NCI-H526 (cell line): ENCODE measurements at regions not wholly inside any gene's neighbourhood (a gene's known extent, or its start where the extent isn't known, plus 50 kb on each side); places are given as distances from the start of the nearest gene placed in this dataset.
"Not testable (repeated sequence)": the region's sequence is repeated elsewhere in the genome, so short reads cannot be mapped to it uniquely, and the experiment has no call there.

Source experiments
- DNase-seq, 2 experiments: peaks; one replicate each; lab custom pipeline; 2025; lab: John Stamatoyannopoulos, UW

DNA sequence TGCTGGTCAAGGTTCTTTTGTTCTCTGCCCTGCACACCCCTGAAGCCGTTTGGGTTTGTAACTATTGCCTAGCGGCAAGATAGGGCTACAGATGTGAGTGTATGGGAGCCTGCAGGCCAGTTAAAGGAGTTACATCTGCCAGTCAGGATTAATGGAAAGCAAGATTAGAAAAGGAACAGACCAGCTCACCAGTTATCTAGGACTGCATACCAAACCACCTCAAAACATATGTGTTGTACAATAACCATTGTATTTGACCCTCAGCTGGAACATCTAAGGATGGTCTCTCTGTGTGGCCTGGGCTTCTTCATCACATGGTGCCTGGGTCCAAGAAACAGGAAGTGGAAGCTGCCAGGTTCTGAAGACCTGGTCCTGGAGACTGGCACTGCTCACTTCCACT is 52.5 kb upstream of the FBXO28 start:
- no peak for DNase-seq

GRCh38 chr1:224059897-224060427 is 53.9 kb upstream of the FBXO28 start:
- DNase-seq: no peak

DNA sequence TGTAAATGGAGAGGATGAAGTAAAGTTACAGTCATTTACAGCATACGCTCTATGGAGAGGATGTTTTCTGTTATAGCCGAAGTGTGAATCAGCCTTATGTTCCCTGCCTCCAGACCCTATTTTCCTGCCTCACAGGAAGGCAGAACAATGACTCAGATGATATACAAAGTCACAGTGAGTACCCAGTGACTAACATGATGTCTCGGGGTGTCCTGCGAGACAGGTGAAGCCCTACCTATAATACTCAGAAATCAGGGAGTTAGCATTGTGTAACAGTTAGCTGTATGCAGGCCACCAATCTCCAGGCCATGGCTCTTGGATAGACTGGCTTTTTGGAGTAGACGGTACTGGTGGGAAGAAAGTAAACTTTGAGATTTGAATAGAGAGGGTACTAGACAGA is 55.6 kb upstream of the FBXO28 start:
- no peak for DNase-seq

DNA sequence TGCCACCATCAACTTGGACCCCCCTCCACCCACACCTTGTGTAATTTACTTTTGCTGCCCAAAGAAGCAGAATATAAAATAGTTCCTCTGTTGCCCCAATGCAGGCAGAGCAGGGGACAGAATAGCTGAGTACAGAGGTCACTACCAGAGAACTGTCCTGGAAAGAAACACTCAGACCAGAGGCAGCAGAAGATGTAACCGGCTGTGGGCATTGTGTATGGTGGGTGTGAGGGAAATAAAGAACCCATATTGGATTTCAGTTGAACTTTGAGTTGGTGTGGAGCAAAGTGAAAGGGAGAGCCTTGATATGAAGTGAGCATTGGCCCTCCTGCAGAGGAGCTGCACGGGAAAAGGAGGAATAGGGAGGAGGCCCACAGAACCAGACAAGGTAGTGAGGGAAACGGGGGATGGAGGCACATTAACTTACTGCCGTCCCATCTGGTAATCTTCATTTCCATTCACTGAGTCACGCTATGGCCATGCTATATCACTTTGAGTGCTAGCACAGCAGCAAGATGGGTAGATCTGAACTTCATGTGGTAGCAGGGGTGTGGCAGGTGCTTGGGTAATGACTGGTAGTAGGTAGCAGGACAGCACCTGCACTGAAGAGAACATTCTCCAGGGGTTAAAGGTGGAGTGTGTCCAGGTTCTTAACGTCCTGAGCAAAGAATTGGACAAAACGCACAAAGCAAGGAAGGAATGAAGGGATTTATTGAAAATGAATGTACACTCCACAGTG is 56.3 kb upstream of the FBXO28 start:
- no peak for DNase-seq

DNA sequence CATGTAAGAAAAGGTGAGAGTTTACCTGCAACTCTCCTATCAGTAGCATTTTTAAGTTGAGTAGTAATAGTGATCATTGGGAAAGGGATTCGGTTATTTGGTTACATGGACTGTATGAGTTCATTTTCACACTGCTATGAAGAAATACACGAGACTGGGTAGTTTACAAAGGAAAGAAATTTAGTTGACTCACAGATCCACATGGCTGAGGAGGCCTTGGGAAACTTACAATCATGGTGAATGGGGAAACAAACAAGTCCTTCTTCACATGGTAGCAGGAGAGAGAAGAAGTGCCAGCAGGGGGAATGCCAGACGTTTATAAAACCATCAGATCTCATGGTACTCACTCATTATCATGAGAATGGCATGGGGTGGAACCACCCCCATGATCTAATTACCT is 59.3 kb upstream of the FBXO28 start:
- no peak for DNase-seq

DNA sequence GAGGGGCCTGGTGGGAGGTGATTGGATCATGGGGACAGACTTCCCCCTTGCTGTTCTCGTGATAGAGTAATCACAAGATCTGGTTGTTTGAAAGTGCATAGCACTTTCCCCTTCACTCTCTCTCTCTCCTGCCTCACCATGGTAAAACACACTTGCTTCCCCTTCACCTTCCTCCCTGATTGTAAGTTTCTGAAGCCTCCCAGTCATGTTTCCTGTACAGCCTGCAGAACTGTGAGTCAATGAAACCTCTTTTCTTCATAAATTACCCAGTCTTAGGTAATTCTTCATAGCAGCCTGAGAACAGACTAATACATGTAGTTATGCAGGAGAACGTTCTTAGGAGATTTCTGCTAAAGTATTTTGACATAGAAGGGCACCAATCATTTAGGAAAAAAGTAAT is 59.9 kb upstream of the FBXO28 start:
- DNase-seq: no peak

DNA sequence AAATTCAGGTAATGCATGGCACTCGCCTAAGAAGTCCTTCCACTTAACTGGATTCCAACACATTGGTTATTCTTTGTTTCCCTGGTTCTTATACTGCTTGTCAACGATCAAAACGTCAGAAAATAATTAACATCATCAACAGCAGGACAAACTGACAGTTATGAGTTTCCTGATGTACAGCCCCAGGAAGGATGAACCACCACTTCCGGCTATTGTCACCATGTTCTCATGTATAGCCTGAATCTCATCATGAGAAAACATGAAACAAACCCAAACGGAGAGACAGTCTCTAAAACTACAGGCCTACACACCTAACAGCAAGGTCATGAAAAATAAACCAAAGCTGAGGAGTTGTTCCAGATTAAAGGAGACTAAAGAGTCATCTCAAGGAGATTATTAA is 60.5 kb upstream of the FBXO28 start:
- no peak for DNase-seq

DNA sequence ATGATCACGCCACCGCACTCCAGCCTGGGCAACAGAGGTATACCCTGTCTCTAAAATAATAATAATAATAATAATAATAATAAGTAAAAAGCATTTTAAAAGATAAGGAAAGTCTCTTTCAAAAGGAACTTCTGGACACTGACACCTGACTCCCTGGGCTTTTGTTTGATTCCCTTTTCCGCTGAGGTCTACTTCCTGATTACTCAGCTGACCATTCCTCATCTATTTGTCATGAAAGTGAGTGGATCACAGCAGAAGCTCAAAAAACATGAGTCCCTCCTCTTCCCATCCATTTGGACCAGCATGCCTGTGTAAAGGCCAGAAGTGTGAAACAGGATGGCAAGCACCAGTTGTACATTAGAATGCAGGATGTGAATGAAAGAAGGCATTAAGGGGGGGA is 61.1 kb upstream of the FBXO28 start:
- no peak for DNase-seq

GRCh38 chr1:224051782-224052181 is 62.1 kb upstream of the FBXO28 start:
- DNase-seq: not testable (repeated sequence)

GRCh38 chr1:224051086-224051406 is 62.9 kb upstream of the FBXO28 start:
- no peak for DNase-seq

GRCh38 chr1:224047538-224047937 is 66.4 kb upstream of the FBXO28 start:
- DNase-seq: no peak

DNA sequence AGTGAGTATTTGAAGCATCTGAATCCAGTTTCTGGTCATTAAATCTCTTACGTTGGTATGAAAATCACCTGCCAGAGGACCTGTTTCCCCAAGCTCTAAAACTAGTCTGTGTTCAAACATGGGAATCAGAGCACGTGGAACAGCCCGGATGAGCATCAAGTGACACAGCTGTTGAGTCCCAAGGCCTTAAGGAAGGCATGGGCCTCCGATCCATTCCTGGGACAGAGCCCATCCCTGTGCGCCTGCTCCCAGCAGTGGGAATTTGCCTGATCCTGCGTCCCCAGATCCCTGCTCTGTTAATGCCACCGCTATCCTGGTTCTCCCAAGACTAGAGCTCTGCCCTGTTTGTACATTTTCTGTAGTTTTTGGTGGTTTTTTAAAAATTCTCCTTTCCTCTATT is 68.4 kb upstream of the FBXO28 start:
- DNase-seq: peak in 1 of 2 experiments; percentile 6

GRCh38 chr1:224044420-224044819 is 69.5 kb upstream of the FBXO28 start:
- DNase-seq: no peak

DNA sequence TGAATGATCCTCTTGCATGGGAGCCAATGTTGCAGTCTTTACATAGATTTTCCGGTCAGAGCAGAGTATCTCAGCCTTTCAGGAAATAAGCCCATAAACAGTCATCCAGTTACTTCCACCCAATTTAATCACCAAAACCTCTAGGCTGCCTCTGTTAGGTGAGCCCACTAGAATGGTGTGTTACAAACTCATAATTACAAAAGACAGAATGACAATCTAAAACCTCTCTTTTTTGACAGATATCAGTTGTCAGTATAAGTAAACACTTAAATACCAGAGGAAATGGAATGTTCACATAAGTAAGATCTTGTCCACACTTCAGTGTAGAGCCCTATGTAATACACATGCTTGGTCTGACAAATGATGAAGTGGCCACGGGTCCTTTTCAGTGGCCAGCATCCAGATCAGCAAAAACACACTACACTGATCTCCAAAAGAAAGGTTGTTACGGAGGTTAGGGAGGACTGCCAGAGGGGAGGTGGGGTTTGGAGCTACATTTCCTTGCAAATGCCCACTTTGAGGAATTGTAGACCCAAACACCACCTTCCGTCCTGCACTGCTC is 71.3 kb upstream of the FBXO28 start:
- DNase-seq: no peak

- DNase-seq: no peak
Measured at GRCh38 chr1:224041032-224041431, 72.9 kb upstream of the FBXO28 start.

DNA sequence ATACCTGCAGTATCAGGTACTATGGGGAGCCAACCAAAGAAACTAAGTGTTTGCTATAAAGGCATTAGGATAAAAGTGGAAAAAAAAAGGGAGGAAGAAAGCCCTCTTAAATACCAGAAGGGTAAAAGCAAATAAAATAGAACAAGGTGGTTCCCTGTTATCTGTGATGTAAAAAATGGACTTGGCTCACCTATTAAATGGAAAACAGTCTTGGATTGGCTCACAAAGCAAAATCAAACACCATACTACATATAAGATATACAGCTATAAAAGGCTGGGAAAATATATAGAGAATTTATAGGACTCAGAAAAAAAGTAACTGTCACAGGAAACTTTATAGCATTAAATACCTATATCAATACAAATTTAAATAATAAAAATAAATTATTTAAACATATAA is 73.5 kb upstream of the FBXO28 start:
- not testable (repeated sequence) for DNase-seq

DNA sequence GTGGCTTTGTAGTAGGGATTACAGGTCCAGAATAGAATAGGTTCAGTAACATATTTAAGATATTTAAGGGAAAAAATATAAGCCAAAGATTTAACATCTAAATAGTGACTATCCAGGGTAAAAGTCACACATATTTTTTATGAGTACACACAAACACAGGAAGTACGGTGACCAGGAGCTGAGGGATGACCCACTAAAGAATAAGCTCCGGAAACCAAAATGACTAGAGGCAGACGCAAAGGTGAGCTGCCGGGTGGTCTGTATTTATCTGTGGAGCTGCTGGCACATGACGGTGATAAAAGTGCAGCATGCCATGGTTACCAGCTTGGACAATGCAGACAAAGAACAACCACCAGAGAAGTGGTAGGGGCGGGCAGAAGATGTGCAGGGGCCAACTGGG is 73.9 kb upstream of the FBXO28 start:
- DNase-seq: not testable (repeated sequence)

- DNase-seq: not testable (repeated sequence)
Measured at GRCh38 chr1:224038832-224039231, 75.1 kb upstream of the FBXO28 start.

GRCh38 chr1:224037362-224037761 is 76.5 kb upstream of the FBXO28 start:
- DNase-seq: not testable (repeated sequence)

- DNase-seq: not testable (repeated sequence)
Measured at GRCh38 chr1:224032608-224033276, 81.2 kb upstream of the FBXO28 start.

DNA sequence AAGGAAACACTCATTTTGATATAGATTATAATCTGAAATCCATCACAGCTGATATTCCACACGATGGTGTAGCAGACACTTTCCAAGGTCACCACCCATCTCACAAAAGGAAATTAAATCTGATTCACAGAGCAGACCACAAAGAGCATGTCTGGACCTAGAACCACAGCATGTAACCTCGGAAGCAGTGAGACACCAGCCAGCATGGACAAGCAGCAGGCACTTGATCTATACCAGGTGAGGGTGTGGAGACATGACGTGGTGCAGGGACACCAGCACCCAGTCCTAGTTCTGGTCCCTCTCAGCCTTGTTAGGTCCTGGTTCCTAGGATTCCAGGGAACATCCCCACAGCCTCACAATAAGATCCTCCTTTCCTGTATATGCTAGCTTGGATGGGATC is 81.9 kb upstream of the FBXO28 start:
- not testable (repeated sequence) for DNase-seq

GRCh38 chr1:224030257-224030656 is 83.7 kb upstream of the FBXO28 start:
- not testable (repeated sequence) for DNase-seq
